Inflammatory macrophage treated with lipopolysaccharide for 4 hours (primary cell): ENCODE measurements at regions not wholly inside any gene's neighbourhood (a gene's known extent, or its start where the extent isn't known, plus 50 kb on each side); places are given as distances from the start of the nearest gene placed in this dataset.
"Not testable (repeated sequence)": the region's sequence is repeated elsewhere in the genome, so short reads cannot be mapped to it uniquely, and the experiment has no call there.

ENCODE experiments used
- DNase-seq: peaks from one replicate; pipeline ENCODE4 v3.0.0-alpha.2; 2020

GRCh38 chr16:35523991-35524390 is 2064.6 kb downstream of the TP53TG3F start:
- DNase-seq, result no peak

- DNase-seq, result no peak
Measured at GRCh38 chr16:35525979-35526590, 2066.7 kb downstream of the TP53TG3F start.

- DNase-seq, result no peak
Measured at GRCh38 chr16:35532576-35532975, 2073.2 kb downstream of the TP53TG3F start.

DNA sequence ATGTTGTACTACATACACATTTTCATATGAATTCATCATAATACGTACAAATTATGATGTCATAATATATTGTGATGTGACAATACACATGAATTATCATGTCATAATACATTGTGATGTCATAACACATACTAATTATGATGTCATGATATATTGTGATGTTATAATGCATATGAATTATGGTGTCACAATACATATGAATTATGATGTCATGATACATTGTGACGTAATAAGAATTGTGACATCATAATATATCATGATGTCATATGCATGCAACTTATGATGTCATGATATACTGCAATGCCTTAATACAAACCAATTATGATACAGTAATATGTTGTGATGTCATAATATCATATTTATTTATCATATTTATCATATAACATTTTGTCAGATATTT is 2074.3 kb downstream of the TP53TG3F start:
- DNase-seq, result no peak

- DNase-seq, result no peak
Measured at GRCh38 chr16:35543486-35543885, 2084.1 kb downstream of the TP53TG3F start.

GRCh38 chr16:35552763-35553162 is 2093.4 kb downstream of the TP53TG3F start:
- DNase-seq, result no peak

DNA sequence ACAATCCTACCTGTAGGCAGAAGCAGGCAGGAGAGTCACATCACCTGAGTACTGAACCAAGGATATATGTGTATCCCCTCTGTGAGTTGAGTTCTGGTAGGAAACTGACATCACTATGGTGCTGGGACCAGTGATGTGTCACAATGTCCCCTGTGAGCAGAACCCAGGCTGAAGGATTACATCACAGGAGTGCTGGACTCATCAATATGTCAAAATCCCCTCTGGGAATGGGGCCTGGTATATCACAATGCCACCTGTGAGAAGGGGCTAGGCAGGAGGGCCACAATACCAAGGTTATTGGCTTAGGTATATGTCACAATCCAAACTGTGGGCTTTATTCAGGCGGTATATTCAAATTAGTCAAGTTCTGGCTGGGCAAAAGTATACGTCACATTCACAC is 2098.3 kb downstream of the TP53TG3F start:
- DNase-seq, result no peak

GRCh38 chr16:35559911-35560636 is 2100.7 kb downstream of the TP53TG3F start:
- DNase-seq, result no peak

DNA sequence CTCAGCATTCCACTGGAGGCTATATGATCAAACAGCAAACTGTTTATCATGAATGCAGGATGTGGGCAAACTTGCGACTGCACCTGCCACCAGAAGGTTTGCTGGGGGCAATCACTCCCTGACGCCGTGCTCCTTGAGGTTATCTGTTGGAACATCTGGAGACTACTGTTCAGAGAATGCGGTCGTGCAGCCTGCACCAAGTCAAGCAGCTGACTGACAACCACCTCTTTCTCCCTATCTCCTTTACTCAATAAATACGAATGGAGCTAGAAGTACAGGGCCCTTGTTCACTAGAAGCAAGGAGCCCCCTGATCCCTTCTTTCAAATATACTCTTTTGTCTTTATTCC is 2101.2 kb downstream of the TP53TG3F start:
- no peak for DNase-seq

DNA sequence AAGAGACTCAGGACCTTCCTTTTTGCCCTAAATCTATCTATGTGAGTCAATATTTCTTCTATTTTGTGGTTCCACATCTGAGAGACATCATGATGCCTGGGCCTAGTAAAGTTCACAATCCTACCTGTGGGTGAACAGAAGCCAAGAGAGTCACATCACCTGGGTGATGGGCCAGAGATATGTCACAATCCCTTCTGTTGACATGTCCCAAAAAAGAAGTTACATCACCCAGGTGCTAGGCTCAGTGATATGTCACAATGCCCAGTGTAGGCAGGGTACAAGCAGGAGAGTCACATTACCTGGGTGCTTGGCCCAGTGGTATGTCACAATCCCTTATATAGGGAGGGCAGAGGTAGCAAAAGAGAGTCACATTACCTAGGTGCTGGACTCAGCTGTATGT is 2101.9 kb downstream of the TP53TG3F start:
- DNase-seq, result no peak

DNA sequence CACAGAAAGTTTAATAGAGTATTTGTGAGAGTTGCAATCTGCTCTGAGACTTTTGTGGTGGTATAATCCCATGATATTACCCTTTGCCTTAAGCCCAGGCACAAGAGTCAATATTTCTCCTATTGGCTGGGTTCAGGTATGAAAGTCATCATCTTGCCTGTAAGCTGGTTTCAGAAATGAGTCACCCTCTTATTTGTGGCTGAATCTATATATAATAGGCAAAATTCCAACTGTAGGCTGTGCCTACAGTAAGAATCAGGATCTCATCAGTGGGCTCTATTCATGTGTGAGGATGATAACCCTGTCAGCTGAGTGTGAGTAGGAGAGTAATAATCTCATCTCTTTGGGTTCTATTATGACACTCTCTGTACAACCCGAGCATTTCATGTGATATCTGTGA is 2103.1 kb downstream of the TP53TG3F start:
- no peak for DNase-seq

- no peak for DNase-seq
Measured at GRCh38 chr16:35562919-35563318, 2103.5 kb downstream of the TP53TG3F start.

- DNase-seq, result no peak
Measured at GRCh38 chr16:35564148-35564547, 2104.7 kb downstream of the TP53TG3F start.

- DNase-seq, result no peak
Measured at GRCh38 chr16:35564889-35565288, 2105.5 kb downstream of the TP53TG3F start.

DNA sequence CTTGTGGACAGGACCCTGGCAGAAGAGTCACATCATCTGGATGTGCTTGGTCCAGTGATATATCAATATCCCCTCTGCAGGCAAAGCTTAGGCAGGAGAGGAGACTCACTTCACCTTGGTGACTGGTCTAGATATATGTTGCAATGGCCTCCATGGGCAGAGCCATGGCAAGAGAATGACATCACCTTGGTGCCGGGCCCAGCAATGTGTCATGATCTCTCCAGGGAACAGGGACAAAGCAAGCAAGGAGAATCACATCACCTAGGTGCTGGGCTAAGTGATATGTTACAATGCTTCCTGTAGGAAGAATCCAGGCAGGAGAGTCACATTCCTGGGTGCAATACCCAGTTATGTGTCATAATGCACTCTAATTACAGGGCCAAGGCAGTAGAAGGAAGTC is 2106.2 kb downstream of the TP53TG3F start:
- DNase-seq, result no peak

- DNase-seq, result no peak
Measured at GRCh38 chr16:35569413-35569812, 2110.0 kb downstream of the TP53TG3F start.

DNA sequence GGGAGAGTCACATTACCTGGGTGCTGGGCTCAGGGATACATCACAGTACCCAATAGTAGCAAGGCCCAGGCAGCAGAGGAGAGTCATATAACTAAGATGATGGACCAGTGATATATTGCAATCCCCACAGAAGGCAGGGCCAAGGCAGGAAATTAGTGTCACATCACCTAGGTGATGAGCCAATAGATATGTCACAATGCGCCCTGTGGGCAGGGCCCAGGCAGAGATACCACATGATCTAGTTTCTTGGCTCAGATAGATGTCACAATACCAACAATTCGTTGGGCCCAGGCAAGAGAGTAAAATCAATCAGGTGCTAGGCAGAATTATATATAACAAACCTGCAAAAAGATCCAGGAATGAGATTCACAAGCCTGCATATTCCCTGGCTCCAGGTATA is 2111.5 kb downstream of the TP53TG3F start:
- no peak for DNase-seq

- DNase-seq, result no peak
Measured at GRCh38 chr16:35572186-35572585, 2112.8 kb downstream of the TP53TG3F start.

GRCh38 chr16:35573407-35573806 is 2114.0 kb downstream of the TP53TG3F start:
- no peak for DNase-seq

GRCh38 chr16:35574011-35574410 is 2114.6 kb downstream of the TP53TG3F start:
- no peak for DNase-seq

GRCh38 chr16:35574454-35575431 is 2115.3 kb downstream of the TP53TG3F start:
- no peak for DNase-seq

GRCh38 chr16:35575432-35575821 is 2116.0 kb downstream of the TP53TG3F start:
- DNase-seq, result no peak

GRCh38 chr16:35585411-35585810 is 2126.0 kb downstream of the TP53TG3F start:
- DNase-seq, result no peak

DNA sequence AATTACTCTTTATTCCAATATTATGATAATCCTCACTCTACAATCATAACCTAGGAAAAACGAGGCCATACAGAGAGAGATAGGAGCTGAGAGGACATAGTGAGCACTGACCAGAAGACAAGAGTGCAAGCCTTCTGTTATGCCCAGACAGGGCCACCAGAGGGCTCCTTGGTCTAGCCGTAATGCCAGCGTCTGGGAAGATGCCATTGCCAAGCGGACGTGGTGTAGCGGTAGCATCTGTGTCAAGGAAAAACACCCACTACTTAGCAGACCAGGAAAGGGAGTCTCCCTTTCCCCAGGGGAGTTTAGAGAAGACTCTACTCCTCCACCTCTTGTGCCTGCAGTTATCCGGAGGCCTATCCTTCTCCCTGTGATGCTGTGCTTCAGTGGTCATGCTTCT is 2131.5 kb downstream of the TP53TG3F start:
- DNase-seq, result not testable (repeated sequence)
